ENCODE measurements at regions not wholly inside any gene's neighbourhood (a gene's known extent, or its start where the extent isn't known, plus 50 kb on each side); places are given as distances from the start of the nearest gene placed in this dataset.
"Not testable (repeated sequence)": the region's sequence is repeated elsewhere in the genome, so short reads cannot be mapped to it uniquely, and the experiment has no call there.

DNA sequence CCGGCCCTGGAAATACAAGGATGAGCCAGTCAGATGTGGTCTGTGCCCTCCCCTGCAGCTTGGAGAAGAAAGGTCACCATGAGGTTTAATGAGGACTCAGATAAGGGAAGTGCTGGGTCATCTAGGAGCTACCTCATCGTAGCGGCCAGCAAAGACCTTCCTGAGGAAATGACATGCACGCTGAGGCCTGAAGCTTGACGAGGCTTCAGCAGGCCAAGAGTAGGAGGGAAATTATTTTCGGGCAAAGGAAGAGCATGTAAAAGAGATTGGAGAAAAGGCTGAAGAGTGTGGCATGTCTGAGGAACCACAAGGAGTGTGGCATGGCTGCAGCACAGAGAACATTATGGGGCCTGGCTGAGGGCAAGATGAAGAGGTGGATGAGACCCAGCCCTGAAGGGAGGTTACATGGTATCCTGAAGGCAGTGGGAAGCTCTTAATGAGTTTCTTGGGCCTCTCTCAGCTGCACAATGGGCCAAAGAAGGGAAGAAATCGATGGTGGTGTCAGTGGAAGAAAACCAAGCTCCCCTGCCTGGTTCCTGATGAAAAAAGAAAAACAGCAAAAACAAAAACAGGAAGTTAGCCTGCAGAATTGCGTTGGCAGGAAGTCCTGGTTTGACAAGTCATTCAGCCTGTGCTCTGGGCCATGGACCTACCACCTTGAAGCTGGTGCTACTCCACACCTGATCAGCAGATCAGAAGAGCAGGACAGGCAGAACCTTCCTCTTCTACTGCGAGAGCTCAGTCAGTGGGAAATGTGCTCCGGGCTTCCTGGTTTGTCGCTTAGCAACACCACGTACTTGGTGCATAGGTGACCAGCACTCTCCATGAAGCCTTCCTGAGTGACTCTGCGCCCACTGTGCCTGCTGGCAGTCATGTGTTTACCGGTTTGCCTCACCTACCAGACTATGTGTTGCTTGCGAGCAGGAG lies 134.5 kb upstream of the KLF3 start:
- DNase-seq: peak; percentile 68

DNA sequence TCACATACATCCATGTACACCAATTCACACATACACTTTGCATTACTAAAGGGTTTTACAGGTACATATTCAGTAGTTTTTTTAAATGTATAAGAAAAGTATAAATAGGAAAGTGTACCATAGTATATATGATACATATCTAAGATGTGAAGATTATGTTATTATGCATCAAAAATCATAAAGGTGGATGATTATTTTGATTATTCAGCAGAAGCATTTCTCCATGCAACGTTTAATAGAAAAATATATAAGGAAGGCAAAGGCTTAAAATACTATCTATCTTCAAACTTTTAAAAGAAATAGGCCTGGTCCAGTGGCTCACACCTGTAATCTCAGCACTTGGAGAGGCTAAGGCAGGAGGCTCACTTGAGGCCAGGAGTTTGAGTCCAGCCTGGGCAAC lies 133.5 kb upstream of the KLF3 start:
- DNase-seq: no peak

DNA sequence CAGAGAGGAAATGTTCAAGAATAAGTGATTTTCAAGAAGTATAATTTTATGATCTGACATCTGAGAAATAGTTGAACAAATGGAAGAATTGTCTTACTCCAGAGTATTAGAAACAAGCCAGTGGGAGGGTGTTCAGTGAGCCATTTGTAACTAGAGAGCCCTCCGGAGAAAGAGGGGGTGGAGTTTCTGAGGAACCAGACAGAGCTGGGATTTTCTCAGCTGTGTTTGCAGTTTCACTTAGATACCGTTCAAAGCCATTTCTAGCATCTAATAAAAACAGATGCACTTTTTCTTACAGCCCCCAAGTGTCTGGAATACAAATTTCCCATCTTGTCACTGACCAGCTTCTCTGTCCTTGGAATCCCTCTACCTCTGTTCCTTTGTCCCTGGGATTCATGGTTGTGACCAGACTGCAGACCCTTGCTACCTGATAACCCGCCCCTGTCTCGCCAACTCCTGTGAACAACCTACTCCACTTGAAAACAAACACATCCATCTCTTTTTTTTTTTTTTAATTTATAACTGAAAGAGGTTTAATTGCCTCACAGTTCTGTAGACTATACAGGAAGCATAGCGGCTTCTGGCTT lies 132.8 kb upstream of the KLF3 start:
- DNase-seq: no peak

DNA sequence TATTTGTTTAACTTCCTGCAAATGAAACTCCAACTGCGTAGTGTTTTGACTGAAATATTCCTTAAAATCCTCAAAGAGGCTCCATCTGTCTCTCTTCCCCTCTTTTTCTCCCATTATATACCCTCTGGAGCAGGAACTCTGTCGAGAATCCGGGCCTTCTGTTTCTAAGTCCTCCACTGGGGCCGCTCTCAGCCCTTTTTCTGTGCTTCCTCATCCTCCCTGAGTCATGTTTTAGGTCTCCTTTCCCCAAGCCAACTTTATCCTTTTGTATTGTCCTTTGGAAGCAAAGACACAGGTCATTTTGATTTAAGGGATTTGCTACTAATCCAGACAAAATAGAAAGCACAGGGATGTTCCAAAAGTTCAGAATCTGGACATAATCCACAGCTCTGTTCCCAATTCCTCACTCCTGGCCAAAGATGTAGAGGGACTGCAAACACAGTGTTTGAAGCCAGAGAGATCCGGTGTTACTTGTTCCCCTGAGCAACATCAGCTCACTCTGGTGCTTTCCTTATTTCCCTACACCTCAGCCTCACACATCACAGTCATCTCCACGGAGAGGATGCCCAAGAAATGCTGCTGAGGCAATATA lies 131.0 kb upstream of the KLF3 start:
- no peak for DNase-seq

DNA sequence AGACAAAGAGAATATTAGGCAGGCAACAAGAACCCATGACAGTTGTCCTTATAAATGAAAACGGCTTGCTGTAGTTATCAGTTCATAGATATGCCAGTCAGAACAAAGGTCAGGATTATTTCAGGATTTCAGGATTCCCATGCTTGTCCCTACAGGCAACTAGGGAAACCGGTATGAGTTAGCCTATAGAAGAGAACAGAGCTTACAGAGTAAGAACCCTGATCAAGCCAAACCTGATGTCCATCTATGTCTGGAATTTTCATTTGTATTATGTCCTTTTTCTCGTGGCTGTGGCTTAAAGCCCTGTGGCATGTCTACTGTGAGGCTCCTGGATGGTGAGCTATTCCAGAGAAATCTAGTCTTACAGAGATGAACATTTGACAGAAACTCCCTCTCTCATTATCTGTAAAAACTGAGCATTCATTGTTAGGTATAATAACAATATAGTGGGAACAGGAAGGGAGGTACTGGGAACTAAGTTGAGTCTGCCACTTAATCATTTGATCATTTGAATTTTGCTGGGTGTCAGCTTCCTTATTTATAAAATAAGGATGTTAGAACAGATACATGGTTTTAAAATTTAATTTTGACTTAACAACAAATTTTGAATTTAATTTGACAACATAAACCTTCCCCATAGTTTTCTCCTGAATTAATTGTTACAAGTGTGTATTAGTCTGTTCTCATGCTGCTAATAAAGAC lies 129.5 kb upstream of the KLF3 start:
- no peak for DNase-seq

DNA sequence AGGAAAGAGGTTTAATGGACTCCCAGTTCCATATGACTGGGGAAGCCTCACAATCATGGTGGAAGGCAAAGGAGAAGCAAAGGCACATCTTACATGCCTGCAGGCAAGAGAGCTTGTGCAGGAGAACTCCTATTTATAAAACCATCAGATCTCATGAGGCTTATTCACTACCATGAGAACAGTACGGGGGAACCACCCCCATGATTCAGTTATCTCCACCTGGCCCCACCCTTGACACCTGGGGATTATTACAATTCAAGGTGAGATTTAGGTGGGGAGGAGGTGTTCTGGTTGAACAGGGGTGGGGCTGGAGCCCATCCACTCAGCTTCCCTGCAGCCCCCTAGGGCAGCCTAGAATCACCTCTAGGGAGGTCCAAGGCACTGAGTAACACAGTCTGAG lies 128.9 kb upstream of the KLF3 start:
- DNase-seq: not testable (repeated sequence)

DNA sequence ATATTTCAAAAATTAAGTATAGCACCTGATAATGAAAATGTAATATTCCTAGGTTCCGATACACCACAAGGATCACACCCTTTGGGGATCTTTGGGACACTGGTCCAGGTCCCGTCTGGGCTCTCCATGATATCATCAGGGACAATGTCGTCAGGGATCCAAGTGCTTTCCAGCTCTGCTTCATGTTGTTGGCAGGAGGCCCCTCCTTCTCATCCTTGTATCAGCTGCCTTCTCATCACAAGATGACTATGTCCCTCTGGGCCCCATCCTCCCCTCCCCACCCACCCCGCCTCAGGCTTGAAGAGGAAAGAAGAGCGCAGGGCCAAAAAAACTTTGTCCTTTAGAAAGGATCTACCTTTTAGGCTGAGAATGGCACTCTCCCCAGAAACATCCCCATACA lies 128.3 kb upstream of the KLF3 start:
- no peak for DNase-seq

DNA sequence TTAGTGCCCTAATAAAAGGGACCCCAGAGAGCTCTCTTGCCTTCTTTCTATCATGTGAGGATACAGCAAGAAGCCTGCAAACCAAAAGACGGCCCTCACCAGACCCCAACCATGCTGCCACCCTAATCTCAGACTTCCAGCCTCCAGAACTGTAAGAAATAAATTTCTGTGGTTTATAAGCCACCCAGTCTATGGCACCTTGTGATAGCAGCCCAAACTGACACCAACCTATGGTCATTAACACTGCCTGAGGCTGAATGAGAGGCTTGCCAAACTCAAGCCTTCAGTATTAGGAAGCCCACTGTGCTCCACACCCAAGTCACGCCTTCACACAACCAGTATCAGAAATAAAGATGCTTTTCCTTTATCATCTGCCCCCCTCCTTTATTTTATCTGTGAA lies 127.3 kb upstream of the KLF3 start:
- DNase-seq: no peak

DNA sequence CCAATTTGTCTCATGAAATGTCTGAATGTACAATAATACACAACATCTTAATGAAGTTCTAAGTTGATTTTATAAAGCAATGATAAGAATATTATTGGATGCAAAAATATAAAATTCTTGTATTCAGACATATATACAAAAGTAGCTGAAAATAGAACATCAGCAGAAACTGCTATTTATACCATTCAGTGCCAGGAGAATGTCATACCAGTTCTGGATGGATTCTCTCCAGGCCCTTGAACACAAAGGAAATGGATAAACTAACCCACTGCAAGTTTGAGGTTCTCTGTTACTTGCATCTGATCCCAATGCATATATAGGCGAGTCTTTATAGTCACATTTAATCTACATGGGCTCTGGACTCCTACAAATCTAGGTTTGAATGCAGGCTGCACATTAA lies 126.3 kb upstream of the KLF3 start:
- no peak for DNase-seq

DNA sequence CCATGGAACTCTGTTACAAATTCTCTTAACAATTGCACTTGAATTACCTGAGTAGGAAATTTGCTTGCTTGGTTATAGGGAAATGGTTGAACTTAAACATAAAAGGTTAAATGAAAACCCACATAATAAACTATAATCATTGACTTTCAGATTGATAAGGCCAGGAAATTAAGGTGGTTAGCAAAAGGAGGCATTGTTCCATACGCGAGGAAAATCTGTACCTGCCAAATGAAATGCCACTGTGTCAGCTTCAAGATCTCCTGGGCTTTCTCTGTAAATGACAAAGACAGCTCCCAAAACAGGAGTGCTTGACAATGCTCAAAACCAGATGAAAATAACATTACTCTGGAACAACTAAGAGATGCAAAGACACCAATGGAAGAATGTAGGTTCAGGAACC lies 125.5 kb upstream of the KLF3 start:
- no peak for DNase-seq

DNA sequence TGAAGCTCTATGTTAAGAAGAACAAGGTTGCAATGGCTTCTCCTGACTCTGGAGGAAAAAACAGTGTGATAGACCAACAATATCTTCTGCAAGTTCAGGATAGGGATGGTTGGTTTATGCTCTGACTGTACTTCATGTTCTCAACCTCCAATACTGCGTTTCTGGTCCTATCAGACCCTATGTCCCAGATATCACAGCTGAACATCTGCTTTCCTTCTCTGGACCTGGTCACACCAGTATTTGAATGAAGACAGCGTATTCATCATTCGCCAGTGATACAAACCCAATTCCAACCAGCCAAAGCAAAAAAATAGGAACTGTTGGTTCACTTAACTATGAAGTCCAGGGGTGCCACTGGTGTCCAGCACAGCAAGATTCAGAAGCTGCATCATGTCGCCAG lies 124.5 kb upstream of the KLF3 start:
- DNase-seq: no peak

DNA sequence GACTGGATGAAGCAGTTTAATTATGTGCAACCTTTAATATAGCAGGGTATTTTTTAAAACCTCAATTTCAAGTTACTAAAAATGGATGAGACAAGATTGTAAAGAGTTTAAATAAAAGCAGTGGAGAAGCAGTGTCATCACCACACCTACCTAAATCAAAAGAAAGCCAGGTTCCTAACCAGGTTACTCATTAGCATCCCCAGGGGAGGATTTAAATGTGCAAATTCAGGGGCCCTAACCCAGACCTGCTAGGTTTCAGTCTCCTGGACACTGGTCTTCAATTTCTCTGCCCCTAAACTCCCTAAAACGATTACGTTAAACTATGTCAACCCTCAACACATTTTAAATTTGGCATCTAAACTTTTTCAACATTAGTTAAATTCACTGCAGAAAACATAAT lies 116.9 kb upstream of the KLF3 start:
- DNase-seq: no peak

DNA sequence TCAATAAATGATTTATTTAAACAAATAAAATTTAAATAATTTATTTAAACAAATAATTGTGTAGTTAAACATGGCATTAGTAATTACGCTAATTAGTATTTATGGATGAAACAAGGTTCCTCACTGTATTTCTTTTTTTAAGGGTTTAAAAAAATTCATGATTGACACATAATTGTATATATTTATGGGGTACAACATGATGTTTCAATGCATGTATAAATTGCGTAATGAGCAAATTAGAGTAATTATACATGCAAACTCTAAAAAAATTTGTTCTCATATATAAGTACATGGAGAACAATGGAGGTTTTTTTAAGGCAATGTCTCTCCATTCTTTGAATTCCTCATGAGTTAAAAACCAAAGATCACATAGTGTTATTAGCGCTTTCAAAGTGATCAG lies 115.7 kb upstream of the KLF3 start:
- DNase-seq: no peak

DNA sequence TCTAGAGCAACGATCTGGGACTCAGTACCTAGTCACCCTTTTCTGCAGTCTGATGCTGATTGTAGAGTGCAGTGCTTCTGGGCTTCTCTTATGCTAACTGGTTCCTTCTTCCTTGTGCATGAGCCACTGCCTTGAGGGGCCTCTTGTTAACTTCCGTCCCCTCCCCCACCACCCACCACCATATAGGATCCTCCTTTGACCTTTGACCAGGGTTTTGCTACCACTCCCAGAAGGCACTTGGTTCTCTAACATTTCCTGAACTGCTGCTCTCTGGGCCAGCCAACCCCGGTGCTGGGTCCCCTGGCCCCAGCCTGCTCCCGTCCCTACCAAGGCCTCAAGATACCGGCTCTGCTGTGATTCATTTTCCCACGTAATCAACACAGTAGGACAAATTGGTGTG lies 104.6 kb upstream of the KLF3 start:
- DNase-seq: no peak

DNA sequence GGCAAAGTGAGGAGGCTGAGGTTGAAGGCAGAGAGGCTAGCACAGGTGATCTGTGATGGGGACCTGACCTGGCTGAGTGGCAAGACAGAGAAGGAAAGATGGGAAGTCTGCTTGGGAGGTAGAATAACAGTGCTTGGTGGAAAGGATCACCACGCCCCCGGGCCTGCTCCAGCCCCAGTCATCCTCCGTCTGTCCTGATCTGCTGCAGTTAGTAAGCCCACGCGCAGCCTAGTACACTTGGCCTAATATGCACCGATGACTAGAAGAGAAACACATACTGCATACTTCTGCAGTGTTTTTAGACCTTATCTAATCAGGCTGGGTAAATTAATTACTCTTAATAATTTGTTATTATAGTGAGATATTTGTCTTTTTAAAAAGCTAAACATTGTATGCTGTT lies 103.7 kb upstream of the KLF3 start:
- DNase-seq: no peak

DNA sequence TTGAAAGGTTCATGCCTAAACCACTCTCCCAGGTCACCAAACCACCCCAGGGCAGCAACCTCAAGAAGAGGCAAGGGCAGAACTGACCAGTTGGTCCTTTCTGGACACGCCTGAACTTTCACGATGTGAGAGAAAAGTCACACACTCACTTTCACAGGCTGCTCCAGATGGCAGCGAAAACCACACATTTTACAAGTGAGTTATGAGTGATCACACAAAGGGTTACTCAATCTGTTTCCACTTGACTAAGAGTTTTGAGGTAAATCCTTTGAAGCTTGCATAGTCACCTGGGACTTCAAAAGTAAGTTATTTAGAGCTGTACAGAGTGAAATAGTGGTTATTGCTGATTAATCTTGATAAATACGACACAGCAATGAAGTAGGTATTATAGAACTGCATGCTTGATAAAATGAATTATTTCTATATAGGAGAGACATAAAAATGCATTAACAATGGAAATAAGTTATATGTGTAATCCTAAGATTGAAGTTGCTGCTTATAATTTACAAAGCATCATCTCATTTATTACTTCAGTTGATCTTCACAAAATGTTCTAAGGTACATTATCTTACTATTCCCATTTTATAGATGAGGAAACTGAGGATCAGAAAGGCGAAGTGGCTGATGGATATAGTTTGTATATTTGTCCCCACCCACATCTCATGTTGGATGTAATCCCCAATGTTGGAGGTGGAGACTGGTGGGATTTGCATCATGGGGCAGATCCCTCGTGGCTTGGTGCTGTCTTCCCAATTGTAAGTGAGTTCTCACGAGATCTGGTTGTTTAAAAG lies 103.0 kb upstream of the KLF3 start:
- DNase-seq: peak; percentile 13

DNA sequence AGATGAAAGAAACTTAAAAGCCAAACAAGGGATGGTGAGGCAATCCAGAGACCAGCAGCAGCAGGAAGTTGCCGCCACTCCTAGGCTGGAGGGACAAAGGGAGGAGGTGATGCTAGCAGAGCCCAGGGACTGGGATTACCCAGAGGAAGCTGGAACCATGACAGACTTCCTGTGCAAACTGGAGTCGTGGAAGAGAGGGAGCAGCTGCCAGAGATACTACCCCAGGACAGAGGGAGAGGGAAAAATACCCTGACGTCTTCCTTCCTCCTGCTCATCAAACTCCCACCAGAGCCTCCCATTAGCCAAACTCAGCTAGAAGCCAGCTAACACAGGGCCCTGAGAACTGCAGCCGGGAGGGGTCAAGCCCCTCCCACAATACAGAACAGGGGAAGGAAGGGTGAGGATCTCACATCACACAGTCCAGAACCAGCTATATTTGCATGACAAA lies 101.2 kb upstream of the KLF3 start:
- no peak for DNase-seq

DNA sequence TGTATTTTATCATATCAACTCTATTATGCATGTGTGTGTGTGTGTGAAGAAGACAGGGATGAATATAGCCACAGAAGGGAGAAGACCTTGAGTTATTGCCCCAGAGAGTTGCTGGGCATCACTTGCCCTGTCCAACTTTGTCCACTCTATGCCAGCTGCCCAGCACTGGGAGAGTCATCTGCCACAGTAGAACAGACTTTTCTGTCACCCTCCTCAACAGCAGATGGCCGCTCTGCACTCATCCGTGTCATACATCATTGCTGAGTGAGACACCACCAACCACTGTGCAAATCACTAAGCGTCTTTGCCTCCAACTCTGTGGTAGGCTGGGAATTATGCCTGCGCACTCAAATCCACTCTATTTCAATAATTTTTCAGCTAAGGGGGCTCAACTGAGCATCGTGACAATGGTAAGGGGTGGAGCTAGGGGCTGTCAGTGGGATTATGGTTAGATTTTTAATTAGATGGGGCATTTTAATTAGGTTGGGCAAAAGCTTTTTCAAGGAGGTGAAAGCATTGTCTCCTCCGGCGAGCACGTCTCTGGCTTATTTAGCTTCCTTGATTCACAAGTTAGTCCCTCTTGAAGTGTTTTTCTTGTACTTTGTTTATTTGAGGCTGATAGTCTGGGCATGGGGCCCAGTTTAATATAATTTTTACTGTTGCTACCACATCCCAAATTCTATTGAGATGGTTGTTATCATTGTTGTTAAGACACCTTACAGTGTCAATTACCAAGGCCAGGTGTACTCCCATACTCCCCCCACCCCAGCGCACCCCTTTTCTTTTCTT lies 100.1 kb upstream of the KLF3 start:
- no peak for DNase-seq

DNA sequence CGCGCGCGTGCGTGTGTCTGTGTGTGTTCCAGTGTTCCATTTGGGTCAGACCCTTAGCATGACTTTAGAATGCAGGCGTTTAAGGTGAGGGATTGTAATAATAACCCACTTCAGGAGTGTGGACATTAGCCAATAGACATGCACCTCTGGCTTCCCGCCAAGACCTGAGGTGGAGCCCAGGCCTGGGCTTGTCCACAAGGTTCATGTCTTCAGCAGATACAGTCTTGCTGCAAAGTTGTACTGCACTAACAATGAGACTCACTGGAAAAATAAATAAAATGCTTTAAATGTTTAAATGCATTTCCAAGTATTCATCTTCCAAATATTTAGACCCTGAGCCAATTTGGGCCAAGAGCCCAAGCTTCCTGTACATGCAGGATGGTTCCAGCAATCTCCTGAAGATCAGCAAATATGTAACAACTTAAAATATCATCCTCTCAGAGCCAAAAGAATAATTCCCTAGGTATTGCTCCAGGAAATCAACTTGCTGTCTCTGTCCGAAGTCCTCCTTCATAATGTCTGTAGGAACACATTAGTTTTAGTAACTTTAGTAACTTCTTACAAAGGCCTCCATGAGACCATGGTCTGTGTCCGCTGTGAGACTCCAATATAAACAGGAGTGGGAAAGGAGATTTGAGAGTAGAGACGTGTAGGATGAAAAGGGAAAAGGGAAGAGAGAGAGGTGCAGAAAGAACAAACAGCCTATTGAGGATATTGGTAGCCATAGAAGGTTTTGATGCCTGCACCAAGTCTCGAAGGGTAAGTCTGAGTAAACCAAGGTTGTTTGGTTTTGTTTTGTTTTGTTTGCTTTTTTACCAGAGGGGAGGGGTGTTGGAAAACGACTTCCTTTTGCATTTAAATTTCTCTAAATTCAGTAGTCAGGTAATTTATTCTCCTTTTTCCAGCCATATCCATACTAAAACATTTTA lies 98.5 kb upstream of the KLF3 start:
- no peak for DNase-seq

DNA sequence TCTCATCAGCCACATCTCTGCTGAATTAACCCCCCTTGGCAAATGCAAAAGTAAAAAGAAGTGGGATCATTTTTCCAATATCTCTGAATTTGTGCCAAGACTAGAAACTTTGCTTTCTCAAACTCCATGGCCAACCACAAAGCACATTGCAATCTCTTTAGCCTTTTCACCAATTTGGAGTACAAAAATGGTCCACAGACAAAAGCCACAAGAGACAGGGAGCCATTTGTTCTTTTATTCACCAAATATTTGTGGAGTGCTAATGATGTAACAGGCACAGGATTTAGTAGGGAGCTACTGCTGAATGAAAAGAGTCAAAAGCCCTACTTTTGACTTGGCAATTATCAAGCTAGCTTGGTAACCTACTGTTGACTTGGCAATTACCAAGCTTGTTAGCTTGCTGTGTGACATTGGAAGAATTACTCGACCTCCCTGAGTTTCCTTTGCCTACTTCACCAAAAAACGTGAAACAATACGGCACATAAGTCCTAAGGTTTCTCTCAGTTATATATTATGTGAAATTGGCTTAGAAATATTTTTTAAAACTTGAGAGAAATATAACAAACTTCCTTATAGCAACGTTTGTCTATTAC lies 97.1 kb upstream of the KLF3 start:
- no peak for DNase-seq

Data from activated naive CD4-positive, alpha-beta T cell treated with Interleukin-2 at 50 U/mL for 16 hours (primary cell).